NCI-H748 (cell line): ENCODE measurements at regions not wholly inside any gene's neighbourhood (a gene's known extent, or its start where the extent isn't known, plus 50 kb on each side); places are given as distances from the start of the nearest gene placed in this dataset.

Source experiments
- DNase-seq: peaks from one replicate; lab custom pipeline; 2025; ENCODE audit not compliant: unreplicated experiment; lab: John Stamatoyannopoulos, UW

GRCh38 chr3:40593351-40593750, 68.6 kb downstream of the ZNF621 start:
- no peak for DNase-seq

- DNase-seq, result no peak
Observed at GRCh38 chr3:40597441-40597840, 72.7 kb downstream of the ZNF621 start.

DNA sequence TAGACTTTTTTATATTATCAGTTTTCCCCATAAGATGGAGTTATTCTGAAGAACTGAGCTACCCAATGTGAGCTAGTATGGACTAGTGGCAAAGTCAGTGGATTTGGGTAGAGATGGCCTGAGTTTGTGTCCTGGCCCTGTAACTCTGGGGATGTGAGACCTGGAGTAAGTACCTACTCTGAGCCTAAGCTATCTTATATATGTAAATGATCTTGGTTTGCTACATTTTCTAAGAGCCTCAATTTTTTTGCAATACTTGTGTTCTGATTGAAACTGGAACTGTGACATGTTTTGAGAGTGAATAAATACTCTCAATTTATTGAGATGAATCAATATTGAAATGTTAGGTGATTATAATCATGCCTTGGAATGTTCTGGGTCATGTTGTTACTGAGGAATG, 73.6 kb downstream of the ZNF621 start:
- no peak for DNase-seq

DNA sequence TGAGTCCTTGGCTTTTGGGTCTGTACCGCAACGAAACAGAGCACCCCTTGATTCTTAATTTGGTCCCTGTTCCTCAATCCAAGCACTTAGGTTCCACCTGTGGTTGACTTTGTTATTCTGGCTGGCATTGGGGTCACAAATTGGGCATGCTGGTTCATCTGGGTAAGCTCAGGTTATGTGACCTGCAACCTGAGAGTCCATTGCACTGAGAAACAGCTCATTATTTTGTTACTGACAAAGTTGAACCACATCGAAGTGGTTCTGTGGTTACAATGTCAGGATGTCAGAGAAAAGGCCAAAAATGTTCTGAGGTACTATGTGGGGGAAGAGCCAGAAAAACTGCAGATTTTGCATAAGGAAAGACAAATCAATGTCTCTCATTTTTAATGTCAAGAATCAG, 74.2 kb downstream of the ZNF621 start:
- DNase-seq, result no peak

DNA sequence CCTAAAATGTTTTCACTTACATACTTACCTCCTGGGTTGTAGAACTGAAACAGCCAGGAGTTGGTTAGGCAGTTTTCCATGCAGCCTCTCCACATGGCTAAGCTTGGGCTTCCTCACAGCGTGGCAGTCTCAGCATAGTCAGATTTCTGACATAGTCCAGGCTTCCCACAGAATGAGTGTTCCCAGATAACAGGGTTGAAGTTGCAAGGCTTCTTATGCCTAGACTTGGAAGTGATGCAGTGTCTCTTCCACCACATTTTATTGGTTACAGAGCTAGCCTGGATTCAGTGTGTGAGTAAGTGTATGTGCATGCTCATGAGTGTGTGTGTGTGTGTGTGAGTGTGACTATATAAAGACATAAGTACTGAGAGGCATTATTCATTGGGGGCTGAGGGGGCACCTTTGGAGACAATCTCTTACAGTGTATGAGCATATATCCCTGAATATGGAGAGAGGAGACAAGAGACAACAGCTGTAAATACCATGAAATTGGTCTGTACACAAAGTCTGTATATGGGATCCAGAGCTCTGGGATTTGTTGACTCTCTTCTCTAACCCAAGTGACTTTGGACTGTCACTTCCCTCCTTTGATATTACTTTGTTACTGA, 78.1 kb downstream of the ZNF621 start:
- no peak for DNase-seq

- no peak for DNase-seq
Observed at GRCh38 chr3:40605960-40606359, 81.2 kb downstream of the ZNF621 start.

DNA sequence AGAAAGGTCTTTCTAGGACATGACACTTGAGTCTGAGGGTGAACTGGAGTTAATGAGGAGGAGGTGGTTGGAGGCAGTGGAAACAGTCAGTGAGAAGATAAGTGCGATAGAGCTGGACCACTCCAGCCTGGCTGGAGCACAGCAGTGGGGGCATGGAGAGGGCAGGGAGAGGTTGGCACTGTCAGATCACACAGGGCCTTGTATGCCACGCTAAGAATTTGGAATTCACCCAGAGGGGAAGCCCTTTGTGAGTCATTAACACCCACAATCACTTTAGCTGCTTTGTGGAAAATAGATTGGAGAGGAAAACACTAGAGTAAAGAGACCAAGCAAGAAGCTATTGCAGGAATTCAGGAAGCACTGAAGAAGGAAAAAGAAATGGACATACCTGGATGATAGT, 83.3 kb downstream of the ZNF621 start:
- DNase-seq, result no peak

GRCh38 chr3:40613306-40613705, 88.5 kb downstream of the ZNF621 start:
- DNase-seq, result no peak

DNA sequence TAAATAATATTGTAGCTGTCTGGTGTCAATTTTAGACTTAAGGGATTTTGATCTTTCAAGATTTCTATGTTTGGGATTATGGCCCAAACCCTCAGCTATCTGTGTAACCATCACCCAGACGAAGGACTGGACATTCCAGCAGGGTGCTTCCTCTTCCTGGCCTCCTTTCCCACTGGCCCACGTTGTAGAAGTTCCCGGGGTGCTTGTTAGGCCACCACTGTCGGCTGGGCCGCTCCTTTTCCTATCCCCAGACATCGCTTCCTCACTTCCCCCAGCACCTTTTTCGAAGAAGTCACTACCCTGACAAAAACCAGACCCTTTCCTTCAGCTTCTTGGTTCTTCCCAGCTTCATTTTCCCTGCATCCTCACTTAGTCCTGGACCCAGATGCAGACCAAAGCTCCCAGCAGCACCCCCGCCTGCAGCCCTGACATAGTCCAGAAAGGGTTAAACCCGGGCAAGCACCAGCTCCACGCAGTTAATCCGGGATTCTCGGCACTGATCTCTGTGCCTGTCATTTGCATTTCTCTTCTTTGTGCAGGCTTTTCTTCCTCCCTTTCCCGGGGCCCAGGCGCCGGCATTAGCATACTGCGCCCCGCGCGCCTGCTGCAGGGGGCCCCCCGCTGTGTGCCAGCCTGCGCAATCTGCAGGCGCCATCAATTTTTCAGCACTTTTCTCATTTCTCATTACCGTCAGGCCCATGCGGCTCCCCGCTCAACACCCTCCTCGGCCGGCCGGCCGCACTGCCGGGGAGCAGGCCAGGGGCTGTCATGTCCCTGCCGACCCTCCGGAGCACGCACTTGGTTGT, 90.6 kb downstream of the ZNF621 start:
- peak; percentile 54 for DNase-seq

- DNase-seq, result peak; percentile 66
Observed at GRCh38 chr3:40615918-40616819, 91.4 kb downstream of the ZNF621 start.

DNA sequence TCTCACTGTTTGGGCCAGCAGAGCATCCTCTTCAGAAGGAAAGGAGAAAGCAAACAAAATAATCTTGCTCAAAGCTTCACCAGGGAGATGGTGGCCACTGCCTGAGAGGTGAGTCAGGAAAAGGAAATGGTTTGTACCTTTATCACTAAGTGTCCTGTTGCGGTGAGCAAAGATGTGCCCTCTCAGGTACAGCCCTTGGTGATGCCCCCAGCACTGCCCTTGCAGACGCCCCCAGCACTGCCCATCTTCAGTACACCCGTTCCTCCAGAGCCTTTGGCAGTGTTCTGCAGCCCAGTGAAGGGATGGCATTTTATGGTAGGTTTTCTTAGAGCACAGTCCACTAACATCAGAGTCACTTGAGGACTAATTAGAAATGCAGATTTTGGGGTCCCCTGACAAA, 92.3 kb downstream of the ZNF621 start:
- DNase-seq, result no peak

DNA sequence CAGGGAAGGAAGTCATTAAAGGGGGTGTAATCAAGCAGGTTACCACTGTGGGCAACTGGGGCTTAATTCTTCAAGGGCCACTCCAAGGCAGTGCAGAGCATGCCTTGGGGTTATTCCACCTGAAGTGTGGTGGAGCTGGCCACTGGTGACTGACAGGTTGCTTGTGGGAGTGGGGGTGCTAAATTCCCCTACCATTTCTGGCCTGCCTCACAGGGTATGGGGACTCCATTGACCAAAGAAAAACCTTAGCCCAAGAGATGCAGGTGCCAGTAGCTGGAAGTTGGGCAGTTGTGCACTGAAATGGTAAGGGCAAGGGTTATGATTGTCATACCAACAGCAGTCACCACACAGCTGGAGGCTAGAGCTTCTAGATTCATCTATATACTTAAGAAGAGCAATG, 93.4 kb downstream of the ZNF621 start:
- DNase-seq, result no peak

DNA sequence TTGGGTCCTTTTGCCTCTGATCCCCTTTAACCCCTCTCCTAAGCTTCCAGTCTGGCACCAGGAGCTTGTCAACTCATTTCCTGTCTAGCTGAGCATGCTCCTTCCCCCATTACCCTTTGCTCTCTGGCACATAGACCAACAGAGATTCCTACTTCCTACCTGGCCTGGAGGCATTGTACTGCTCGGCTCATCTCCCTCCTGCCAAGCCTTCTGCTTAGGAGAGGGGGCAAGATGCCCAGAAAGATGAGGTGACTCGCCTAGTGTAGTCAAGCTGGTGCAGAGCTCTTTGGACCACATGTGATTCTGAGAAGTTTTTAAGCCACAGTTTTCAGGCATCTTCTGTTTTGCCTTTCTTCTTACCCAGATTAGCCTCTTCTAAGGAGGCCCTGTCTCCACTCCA, 95.4 kb downstream of the ZNF621 start:
- DNase-seq, result no peak

- DNase-seq, result no peak
Observed at GRCh38 chr3:40621252-40621651, 96.5 kb downstream of the ZNF621 start.

DNA sequence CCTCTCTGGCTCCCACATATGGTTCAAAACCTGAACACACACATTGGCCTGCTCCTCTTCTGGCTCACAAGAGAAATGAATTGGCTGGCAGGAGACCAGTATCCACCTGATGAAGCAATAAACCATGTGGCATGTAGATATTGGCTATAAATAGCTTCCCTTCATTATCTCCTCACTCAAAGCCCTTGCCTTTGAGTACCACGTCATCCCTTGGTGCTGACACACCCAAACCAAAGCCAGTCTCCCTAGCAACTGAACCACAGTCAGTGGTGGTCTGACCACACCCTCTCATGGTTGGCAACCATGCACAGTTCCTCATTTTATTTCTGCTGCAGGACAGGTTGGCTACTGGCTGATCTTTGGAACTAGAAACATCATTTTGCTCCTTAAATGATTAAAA, 98.8 kb downstream of the ZNF621 start:
- peak; percentile 62 for DNase-seq

GRCh38 chr3:40624189-40624769, 99.5 kb downstream of the ZNF621 start:
- DNase-seq, result no peak

DNA sequence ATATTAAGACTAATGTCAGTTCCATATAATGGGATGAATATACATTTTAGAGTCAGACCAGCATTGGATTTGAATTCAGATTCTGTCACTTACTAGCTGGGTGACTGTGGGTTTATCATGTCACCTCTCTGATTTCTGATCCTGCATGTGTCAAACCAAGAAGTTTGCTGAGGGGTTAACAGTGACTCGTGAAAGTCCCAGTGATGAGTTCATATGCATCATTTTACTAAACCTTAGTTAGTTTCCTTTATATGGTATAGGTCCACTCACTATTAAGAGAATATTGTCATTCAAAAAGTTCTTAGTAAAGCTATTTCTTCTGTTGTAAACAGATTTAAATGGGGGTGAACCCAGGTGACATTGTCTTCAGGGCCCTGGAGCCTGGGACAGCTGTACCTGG, 102.3 kb downstream of the ZNF621 start:
- DNase-seq, result no peak

GRCh38 chr3:40628984-40629383, 104.2 kb downstream of the ZNF621 start:
- no peak for DNase-seq

DNA sequence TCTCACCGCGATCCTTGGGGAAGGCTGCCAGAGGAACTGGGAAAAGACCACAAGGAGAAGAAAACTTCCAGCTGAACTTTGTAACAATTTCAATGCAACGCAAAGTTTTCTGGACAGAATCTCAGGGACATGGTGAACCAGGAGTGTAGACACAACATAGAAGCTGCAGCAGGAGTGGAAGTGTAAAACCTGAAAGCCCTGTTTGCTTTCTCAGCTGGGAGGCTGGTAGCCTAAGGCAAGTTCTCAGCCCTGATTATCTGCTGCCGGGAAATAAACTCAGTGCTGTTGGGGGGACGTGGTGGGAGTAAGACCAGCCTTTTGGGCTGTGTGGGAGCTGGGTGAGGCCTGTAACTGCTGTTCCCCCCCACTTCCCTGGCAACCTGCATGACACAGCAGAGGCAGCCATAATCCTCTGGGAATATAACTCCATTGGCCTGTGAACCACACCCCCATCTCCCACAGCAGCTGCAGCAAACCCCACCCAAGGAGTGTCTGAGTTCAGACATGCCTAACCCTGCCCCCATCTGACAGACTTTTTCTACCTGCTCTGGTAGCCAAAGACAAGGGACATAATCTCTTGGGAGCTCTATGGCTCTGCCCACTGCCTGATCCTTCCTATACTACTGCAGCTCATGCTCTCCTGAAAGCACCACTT, 106.7 kb downstream of the ZNF621 start:
- peak; percentile 23 for DNase-seq

GRCh38 chr3:40637906-40638305, 113.1 kb downstream of the ZNF621 start:
- no peak for DNase-seq

GRCh38 chr3:40639006-40639405, 114.2 kb downstream of the ZNF621 start:
- no peak for DNase-seq
